H1 (cell line): ENCODE measurements at regions not wholly inside any gene's neighbourhood (a gene's known extent, or its start where the extent isn't known, plus 50 kb on each side); places are given as distances from the start of the nearest gene placed in this dataset.

Experiments
- PHF8 ChIP-seq: fragments of 200-600 bp; sonication (generic); conservative IDR thresholded peaks from 2 replicates; pipeline ENCODE4 v1.7.1; 2012; ENCODE audit warnings: low read depth, mild to moderate bottlenecking, inconsistent platforms, low read length, moderate library complexity
- TF ChIP-seq, protein P1 (sequence below): IDR thresholded peaks from 2 replicates; pipeline ENCODE4 v1.6.1; 2012; ENCODE audit warnings: low read length, inconsistent platforms
- TF ChIP-seq, protein P2 (sequence below): IDR thresholded peaks from 2 replicates; pipeline ENCODE4 v1.6.1; 2011; ENCODE audit warnings: low read depth, mild to moderate bottlenecking, low read length; ENCODE audit not compliant: insufficient read depth

DNA sequence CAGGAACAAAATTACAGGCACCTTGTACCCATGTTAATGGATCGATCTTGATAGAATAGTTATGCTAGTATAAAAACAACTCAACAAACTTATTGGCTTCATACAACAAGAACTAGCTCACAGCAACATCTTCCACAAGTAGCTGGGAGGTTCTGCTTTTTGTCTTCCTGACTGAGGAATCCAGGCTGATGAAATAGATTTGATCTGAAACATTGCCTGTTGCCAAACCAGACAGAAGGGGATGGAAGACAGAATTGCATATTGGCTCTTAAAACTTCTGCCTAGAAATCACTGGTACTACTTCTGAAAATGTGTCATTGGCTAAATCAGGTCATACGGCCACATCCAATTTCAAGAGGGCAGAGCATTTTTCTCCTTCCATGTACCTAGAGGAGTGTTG lies 267.3 kb downstream of the RFC3 start (continued):
- TF ChIP-seq, protein P1, sequence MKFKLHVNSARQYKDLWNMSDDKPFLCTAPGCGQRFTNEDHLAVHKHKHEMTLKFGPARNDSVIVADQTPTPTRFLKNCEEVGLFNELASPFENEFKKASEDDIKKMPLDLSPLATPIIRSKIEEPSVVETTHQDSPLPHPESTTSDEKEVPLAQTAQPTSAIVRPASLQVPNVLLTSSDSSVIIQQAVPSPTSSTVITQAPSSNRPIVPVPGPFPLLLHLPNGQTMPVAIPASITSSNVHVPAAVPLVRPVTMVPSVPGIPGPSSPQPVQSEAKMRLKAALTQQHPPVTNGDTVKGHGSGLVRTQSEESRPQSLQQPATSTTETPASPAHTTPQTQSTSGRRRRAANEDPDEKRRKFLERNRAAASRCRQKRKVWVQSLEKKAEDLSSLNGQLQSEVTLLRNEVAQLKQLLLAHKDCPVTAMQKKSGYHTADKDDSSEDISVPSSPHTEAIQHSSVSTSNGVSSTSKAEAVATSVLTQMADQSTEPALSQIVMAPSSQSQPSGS, result no peak
- TF ChIP-seq PHF8, result no peak
- TF ChIP-seq, protein P2, sequence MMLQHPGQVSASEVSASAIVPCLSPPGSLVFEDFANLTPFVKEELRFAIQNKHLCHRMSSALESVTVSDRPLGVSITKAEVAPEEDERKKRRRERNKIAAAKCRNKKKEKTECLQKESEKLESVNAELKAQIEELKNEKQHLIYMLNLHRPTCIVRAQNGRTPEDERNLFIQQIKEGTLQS, result no peak
